ENCODE measurements at regions not wholly inside any gene's neighbourhood (a gene's known extent, or its start where the extent isn't known, plus 50 kb on each side); places are given as distances from the start of the nearest gene placed in this dataset.

GRCh38 chr2:204023088-204023487 lies 86.5 kb downstream of the ICOS start:
- TF ChIP-seq CTCF (IDR thresholded peaks at IDR 0.05) = no peak
- no peak for TF ChIP-seq POLR2A (IDR thresholded peaks at IDR 0.05)
